Cardiac muscle cell (in vitro differentiated cells and primary cell): ENCODE measurements at regions not wholly inside any gene's neighbourhood (a gene's known extent, or its start where the extent isn't known, plus 50 kb on each side); places are given as distances from the start of the nearest gene placed in this dataset.

Experiments used
- DNase-seq, 2 donors: peaks; one replicate each; pipeline versions ENCODE4 v3.0.0 to v3.0.0-alpha.2; 2010 to 2017; ENCODE audit warnings: low read depth in 1 of 2, low spot score in 1 of 2
- H3K27ac ChIP-seq: fragments of 200-600 bp; sonication (generic); 2 replicates; pipeline ENCODE4 v1.5.1; 2016
- H3K27me3 ChIP-seq: fragments of 200-600 bp; sonication (generic); 2 replicates; pipeline ENCODE4 v1.6.0; 2016; ENCODE audit warnings: control low read depth
- H3K36me3 ChIP-seq: fragments of 200-600 bp; sonication (generic); 2 replicates; pipeline ENCODE4 v1.5.1; 2016; ENCODE audit warnings: control low read depth
- H3K4me1 ChIP-seq: fragments of 200-600 bp; sonication (generic); 2 replicates; pipeline ENCODE4 v1.8.1; 2017; ENCODE audit warnings: low read depth, mild to moderate bottlenecking, mixed run types
- H3K4me3 ChIP-seq: fragments of 200-600 bp; sonication (generic); 2 replicates; pipeline ENCODE4 v1.5.1; 2016; ENCODE audit warnings: mild to moderate bottlenecking
- H3K9me3 ChIP-seq: fragments of 200-600 bp; sonication (generic); 2 replicates; pipeline ENCODE4 v1.5.1; 2017; ENCODE audit warnings: low read depth, mild to moderate bottlenecking, control low read depth
- TF ChIP-seq, protein P1 (sequence below): IDR thresholded peaks from 2 replicates; pipeline ENCODE4 v1.5.1; 2012; ENCODE audit warnings: low read depth, mild to moderate bottlenecking, low read length

DNA sequence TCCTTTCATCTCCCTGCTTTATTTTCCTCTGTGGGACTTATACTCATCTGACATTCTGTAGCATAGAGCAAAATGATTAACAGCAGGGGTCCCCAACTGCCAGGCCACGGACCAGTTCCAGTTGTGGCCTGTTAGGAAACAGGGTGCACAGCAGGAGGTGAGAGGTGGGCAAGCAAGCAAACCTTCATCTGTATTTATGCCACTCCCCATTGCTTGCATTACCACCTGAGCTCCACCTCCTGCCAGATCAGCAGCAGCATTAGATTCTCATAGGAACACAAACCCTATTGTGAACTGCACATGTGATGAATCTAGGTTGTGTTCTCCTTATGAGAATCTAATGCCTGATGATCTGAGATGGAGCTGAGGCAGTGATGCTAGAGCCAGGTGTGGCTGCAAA is 130.5 kb upstream of the SLC24A3 start:
- H3K4me3 ChIP-seq = no peak overlapping the region
- TF ChIP-seq, protein P1, sequence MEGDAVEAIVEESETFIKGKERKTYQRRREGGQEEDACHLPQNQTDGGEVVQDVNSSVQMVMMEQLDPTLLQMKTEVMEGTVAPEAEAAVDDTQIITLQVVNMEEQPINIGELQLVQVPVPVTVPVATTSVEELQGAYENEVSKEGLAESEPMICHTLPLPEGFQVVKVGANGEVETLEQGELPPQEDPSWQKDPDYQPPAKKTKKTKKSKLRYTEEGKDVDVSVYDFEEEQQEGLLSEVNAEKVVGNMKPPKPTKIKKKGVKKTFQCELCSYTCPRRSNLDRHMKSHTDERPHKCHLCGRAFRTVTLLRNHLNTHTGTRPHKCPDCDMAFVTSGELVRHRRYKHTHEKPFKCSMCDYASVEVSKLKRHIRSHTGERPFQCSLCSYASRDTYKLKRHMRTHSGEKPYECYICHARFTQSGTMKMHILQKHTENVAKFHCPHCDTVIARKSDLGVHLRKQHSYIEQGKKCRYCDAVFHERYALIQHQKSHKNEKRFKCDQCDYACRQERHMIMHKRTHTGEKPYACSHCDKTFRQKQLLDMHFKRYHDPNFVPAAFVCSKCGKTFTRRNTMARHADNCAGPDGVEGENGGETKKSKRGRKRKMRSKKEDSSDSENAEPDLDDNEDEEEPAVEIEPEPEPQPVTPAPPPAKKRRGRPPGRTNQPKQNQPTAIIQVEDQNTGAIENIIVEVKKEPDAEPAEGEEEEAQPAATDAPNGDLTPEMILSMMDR = no peak
- H3K9me3 ChIP-seq = no peaks in the 10 kb centered on the region
- H3K36me3 ChIP-seq = no peaks in the 10 kb centered on the region
- H3K4me1 ChIP-seq = no peaks in the 10 kb centered on the region
- DNase-seq = no peak
- H3K27ac ChIP-seq = no peak overlapping the region
- no peaks in the 10 kb centered on the region for H3K27me3 ChIP-seq

DNA sequence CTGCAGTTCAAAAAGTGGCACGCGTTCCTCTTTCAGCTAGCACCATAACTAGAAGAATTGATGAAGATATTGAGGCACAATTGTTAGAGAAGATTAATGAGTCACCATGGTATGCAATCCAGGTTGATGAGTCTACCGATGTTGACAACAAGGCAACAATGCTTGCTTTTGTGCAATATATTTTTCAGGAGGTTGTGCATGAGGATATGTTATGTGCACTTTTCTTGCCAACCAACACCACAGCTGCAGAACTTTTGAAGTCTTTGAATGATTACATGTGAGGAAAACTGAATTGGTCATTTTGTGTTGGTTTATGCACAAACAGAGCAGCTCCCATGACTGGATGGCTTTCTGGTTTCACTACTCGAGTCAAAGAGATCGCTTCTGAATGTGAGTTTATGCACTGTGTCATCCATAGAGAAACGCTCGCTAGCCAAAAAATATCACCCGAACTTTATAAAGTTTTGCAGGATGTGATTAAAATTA is 129.3 kb upstream of the SLC24A3 start:
- Histone ChIP-seq H3K4me1 (no peaks in the 10 kb centered on the region), H3K27ac (no peak overlapping the region), H3K36me3 (no peaks in the 10 kb centered on the region), H3K4me3 (no peak overlapping the region), H3K9me3 (no peaks in the 10 kb centered on the region), H3K27me3 (no peaks in the 10 kb centered on the region)
- TF ChIP-seq, protein P1 = no peak
- DNase-seq = no peak

DNA sequence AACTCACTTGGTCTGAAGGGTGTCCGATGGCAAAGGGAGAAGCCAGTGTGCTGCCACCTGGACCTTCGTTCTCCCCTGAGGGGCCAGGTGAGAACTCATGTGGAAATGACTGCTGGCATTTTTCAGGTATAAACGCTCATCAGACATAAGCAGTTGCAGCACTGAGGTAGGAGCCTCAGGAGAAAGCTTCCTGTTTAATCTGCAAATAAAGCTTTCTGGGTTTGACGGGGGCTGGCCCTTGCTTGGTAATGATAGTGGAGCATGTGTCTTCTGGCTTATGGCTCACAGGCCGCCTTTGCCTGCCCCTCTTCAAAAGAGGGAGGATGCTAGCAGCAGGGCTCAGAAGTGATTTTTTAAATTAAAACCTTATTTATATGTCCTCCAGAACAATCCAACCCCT is 122.1 kb upstream of the SLC24A3 start:
- Histone ChIP-seq H3K4me3 (no peak overlapping the region), H3K4me1 (no peaks in the 10 kb centered on the region), H3K27me3 (no peaks in the 10 kb centered on the region), H3K9me3 (no peaks in the 10 kb centered on the region), H3K36me3 (no peaks in the 10 kb centered on the region), H3K27ac (no peak overlapping the region)
- DNase-seq = no peak
- TF ChIP-seq, protein P1 = no peak

- TF ChIP-seq, protein P1 = no peak
- Histone ChIP-seq H3K4me3 (no peak overlapping the region), H3K27ac (no peak overlapping the region), H3K9me3 (no peaks in the 10 kb centered on the region), H3K27me3 (no peaks in the 10 kb centered on the region), H3K4me1 (no peaks in the 10 kb centered on the region), H3K36me3 (no peaks in the 10 kb centered on the region)
- no peak for DNase-seq
These were observed 117.4 kb upstream of the SLC24A3 start for GRCh38 chr20:19094959-19095541.

DNA sequence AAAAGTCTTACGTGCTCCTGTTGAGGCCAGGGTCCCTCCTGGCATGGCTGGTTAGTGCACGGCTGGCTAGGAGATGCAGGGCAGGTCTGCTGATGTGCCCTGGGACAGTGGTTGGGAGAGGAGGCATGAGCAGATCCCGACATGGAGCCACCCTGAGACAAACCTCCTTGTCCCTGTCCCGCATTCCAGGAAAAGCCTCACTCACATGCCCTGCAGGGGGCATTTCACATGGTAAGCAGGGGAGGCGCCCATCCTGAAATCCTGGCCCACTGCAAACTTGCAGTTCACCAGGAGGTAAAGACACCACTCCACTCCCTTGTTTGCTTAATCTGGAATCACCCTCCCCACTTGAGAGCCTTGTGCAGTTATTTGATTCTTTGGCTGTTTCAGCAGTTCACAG is 116.7 kb upstream of the SLC24A3 start:
- H3K9me3 ChIP-seq = no peaks in the 10 kb centered on the region
- H3K36me3 ChIP-seq = no peaks in the 10 kb centered on the region
- DNase-seq = peak in 1 of 2 donors; percentile 3
- TF ChIP-seq, protein P1 = no peak
- no peak overlapping the region for H3K4me3 ChIP-seq
- no peaks in the 10 kb centered on the region for H3K27me3 ChIP-seq
- no peak overlapping the region for H3K27ac ChIP-seq
- no peaks in the 10 kb centered on the region for H3K4me1 ChIP-seq
